ENCODE measurements at regions not wholly inside any gene's neighbourhood (a gene's known extent, or its start where the extent isn't known, plus 50 kb on each side); places are given as distances from the start of the nearest gene placed in this dataset.

GRCh38 chr3:105051111-105051510 is 315.6 kb upstream of the ALCAM start:
- Mint-ChIP-seq H3K4me1 (ENCODE audit: low read depth) (no peaks in the 10 kb centered on the region), H3K36me3 (ENCODE audit: low read depth) (no peaks in the 10 kb centered on the region), H3K9me3 (ENCODE audit: low read depth) (no peaks in the 10 kb centered on the region), H3K27ac (ENCODE audit: unreplicated experiment) (no peak overlapping the region), H3K4me3 (ENCODE audit: unreplicated experiment) (no peak overlapping the region), H3K27me3 (ENCODE audit: low read depth) (no peaks in the 10 kb centered on the region)
- TF ChIP-seq, protein P1, sequence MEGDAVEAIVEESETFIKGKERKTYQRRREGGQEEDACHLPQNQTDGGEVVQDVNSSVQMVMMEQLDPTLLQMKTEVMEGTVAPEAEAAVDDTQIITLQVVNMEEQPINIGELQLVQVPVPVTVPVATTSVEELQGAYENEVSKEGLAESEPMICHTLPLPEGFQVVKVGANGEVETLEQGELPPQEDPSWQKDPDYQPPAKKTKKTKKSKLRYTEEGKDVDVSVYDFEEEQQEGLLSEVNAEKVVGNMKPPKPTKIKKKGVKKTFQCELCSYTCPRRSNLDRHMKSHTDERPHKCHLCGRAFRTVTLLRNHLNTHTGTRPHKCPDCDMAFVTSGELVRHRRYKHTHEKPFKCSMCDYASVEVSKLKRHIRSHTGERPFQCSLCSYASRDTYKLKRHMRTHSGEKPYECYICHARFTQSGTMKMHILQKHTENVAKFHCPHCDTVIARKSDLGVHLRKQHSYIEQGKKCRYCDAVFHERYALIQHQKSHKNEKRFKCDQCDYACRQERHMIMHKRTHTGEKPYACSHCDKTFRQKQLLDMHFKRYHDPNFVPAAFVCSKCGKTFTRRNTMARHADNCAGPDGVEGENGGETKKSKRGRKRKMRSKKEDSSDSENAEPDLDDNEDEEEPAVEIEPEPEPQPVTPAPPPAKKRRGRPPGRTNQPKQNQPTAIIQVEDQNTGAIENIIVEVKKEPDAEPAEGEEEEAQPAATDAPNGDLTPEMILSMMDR (IDR thresholded peaks at IDR 0.05), result no peak
- no peak for DNase-seq (ENCODE audit: low spot score)

DNA sequence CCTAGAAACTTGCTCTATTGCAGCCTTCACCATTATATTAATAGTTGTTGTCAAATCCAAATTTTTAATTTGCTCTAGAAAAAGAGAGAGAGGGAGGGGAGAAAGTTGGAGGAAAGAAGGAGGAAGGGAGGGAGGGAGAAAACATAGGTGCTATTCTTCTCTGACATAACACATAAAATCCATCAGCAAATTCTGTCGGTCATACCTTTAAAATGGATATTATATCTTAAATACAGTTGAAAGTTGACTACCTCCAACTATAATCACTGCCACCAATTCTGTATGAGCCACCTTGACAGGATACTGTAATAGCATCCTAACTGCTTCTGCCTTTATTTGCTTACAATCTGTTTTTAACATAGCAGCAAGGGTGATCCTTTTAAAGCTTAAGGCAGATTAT is 314.7 kb upstream of the ALCAM start:
- Mint-ChIP-seq H3K4me3 (ENCODE audit: unreplicated experiment) (no peak overlapping the region), H3K4me1 (ENCODE audit: low read depth) (no peaks in the 10 kb centered on the region), H3K27me3 (ENCODE audit: low read depth) (no peaks in the 10 kb centered on the region), H3K36me3 (ENCODE audit: low read depth) (no peaks in the 10 kb centered on the region), H3K27ac (ENCODE audit: unreplicated experiment) (no peak overlapping the region), H3K9me3 (ENCODE audit: low read depth) (no peaks in the 10 kb centered on the region)
- no peak for DNase-seq (ENCODE audit: low spot score)
- TF ChIP-seq, protein P1 (IDR thresholded peaks at IDR 0.05), result no peak

GRCh38 chr3:105062853-105063252 is 303.9 kb upstream of the ALCAM start:
- Mint-ChIP-seq H3K9me3 (ENCODE audit: low read depth) (peaks cover 8% of the 10 kb centered on the region), H3K4me3 (ENCODE audit: unreplicated experiment) (no peak overlapping the region), H3K4me1 (ENCODE audit: low read depth) (peaks cover 7% of the 10 kb centered on the region), H3K27ac (ENCODE audit: unreplicated experiment) (no peak overlapping the region), H3K36me3 (ENCODE audit: low read depth) (peaks cover 3% of the 10 kb centered on the region), H3K27me3 (ENCODE audit: low read depth) (no peaks in the 10 kb centered on the region)
- no peak for DNase-seq (ENCODE audit: low spot score)
- TF ChIP-seq, protein P1 (IDR thresholded peaks at IDR 0.05), result no peak

- TF ChIP-seq, protein P1 (IDR thresholded peaks at IDR 0.05), result no peak
- Mint-ChIP-seq H3K4me1 (ENCODE audit: low read depth) (peaks cover 7% of the 10 kb centered on the region), H3K4me3 (ENCODE audit: unreplicated experiment) (no peak overlapping the region), H3K27me3 (ENCODE audit: low read depth) (no peaks in the 10 kb centered on the region), H3K27ac (ENCODE audit: unreplicated experiment) (no peak overlapping the region), H3K36me3 (ENCODE audit: low read depth) (peaks cover 7% of the 10 kb centered on the region), H3K9me3 (ENCODE audit: low read depth) (peaks cover 25% of the 10 kb centered on the region)
- DNase-seq (ENCODE audit: low spot score), result no peak
Measured at GRCh38 chr3:105065895-105066839, 300.5 kb upstream of the ALCAM start.

- Mint-ChIP-seq H3K4me3 (ENCODE audit: unreplicated experiment) (no peak overlapping the region), H3K27me3 (ENCODE audit: low read depth) (no peaks in the 10 kb centered on the region), H3K9me3 (ENCODE audit: low read depth) (peaks cover 25% of the 10 kb centered on the region), H3K4me1 (ENCODE audit: low read depth) (peaks cover 7% of the 10 kb centered on the region), H3K36me3 (ENCODE audit: low read depth) (peaks cover 7% of the 10 kb centered on the region), H3K27ac (ENCODE audit: unreplicated experiment) (no peak overlapping the region)
- TF ChIP-seq, protein P1 (IDR thresholded peaks at IDR 0.05), result no peak
- no peak for DNase-seq (ENCODE audit: low spot score)
Measured at GRCh38 chr3:105067361-105067760, 299.3 kb upstream of the ALCAM start.
